ENCODE measurements at regions not wholly inside any gene's neighbourhood (a gene's known extent, or its start where the extent isn't known, plus 50 kb on each side); places are given as distances from the start of the nearest gene placed in this dataset.

GRCh38 chrX:138191998-138192397, 519.5 kb downstream of the FGF13 start:
- no peak overlapping the region for H2BK15ac ChIP-seq (ENCODE audit: low read length)
- no peaks in the 10 kb centered on the region for H4K20me1 ChIP-seq (replicated peaks in 1 of 2; ENCODE audit: control insufficient read depth in 1 of 2, insufficient read depth in 2 of 2, low read length in 2 of 2)
- H3K36me3 ChIP-seq (ENCODE audit: control insufficient read depth in 2 of 4, insufficient read depth in 4 of 4, low read length in 3 of 4): no peaks in the 10 kb centered on the region
- no peak overlapping the region for H2AK5ac ChIP-seq (ENCODE audit: low read depth, low read length)
- TF ChIP-seq CEBPB (IDR thresholded peaks at IDR 0.05; ENCODE audit: low read depth, low read length) (peak; percentile 64), RAD21 (IDR thresholded peaks at IDR 0.05 in 1 of 2, conservative IDR thresholded peaks at IDR 0.05 in 1 of 2; ENCODE audit: low read depth in 2 of 2, low read length in 2 of 2) (peak; percentile 90 to 91), ATF3 (IDR thresholded peaks at IDR 0.05; ENCODE audit: insufficient read depth, low read depth, low read length) (no peak), CTCF (IDR thresholded peaks at IDR 0.05; ENCODE audit: control extremely low read depth in 1 of 3, insufficient read depth in 1 of 3, low read depth in 1 of 3, low read length in 3 of 3) (peak; percentile 17 to 68 (median 43))
- H3K4me2 ChIP-seq (ENCODE audit: insufficient read depth in 1 of 2, low read depth in 2 of 2, low read length in 2 of 2): no peak overlapping the region
- no peak overlapping the region for H3K14ac ChIP-seq (ENCODE audit: insufficient read length)
- ChIA-PET CTCF (ENCODE audit: partially characterized antibody) (interaction anchor here (0.9 to 2.4 kb wide), 10 partner anchors 12 to 556 kb away, joined by 3 to 9 read pairs (median 5); no protein-coding TSS in a partner anchor), POLR2A (ENCODE audit: partially characterized antibody) (interaction anchor here (1.2 to 1.5 kb wide), 2 partner anchors 519 to 520 kb away, joined by 3 read pairs; no protein-coding TSS in a partner anchor)
- no peak overlapping the region for H3K4ac ChIP-seq (replicated peaks; ENCODE audit: insufficient read length, low read depth, low read length)
- no peaks in the 10 kb centered on the region for H3K79me1 ChIP-seq (ENCODE audit: low read depth, low read length)
- no peak overlapping the region for H4K5ac ChIP-seq (ENCODE audit: insufficient read length, low read depth, low read length)
- H3K4me1 ChIP-seq (replicated peaks in 1 of 4; ENCODE audit: control insufficient read depth in 3 of 4, insufficient read depth in 4 of 4, low read length in 3 of 4): no peaks in the 10 kb centered on the region
- H3K23ac ChIP-seq (ENCODE audit: insufficient read length): no peak overlapping the region
- H2BK12ac ChIP-seq (ENCODE audit: low read depth, low read length): no peak overlapping the region
- H4K8ac ChIP-seq (ENCODE audit: extremely low read depth, insufficient read depth, low read length): no peak overlapping the region
- H2BK120ac ChIP-seq (replicated peaks; ENCODE audit: low read depth, low read length): no peak overlapping the region
- DNase-seq (ENCODE audit: low read depth in 1 of 2, low spot score in 2 of 2) (peak in 1 of 2 experiments; percentile 45), FAIRE-seq (no peak)
- no peaks in the 10 kb centered on the region for H3K23me2 ChIP-seq (ENCODE audit: low read depth, low read length)
- no peak overlapping the region for H3K56ac ChIP-seq (replicated peaks; ENCODE audit: insufficient read length, low read depth, low read length)
- no peaks in the 10 kb centered on the region for H3K79me2 ChIP-seq (ENCODE audit: control insufficient read depth in 1 of 2, insufficient read depth in 2 of 2, low read length in 2 of 2)
- no peak overlapping the region for H3K9ac ChIP-seq (replicated peaks in 1 of 4; ENCODE audit: extremely low read depth in 1 of 4, low read depth in 3 of 4, low read length in 3 of 4)
- H3K27me3 ChIP-seq (replicated peaks in 1 of 4; ENCODE audit: control insufficient read depth in 3 of 4, extremely low read depth in 1 of 4, insufficient read depth in 3 of 4, low read length in 3 of 4): no peaks in the 10 kb centered on the region
- 0% methylated on average over 1 of the region's 1 CpG; no CpG with 5 or more reads in 1 of the 2 experiments for WGBS, 2 experiments (ENCODE audit: extremely low coverage in 1 of 2, insufficient coverage in 1 of 2, insufficient read length in 1 of 2, insufficient replicate concordance in 2 of 2, low coverage in 1 of 2, low lambda C conversion rate in 2 of 2, missing lambda C conversion rate in 1 of 2)
- no peak overlapping the region for H4K91ac ChIP-seq (replicated peaks; ENCODE audit: insufficient read length, low read length)
- H2AFZ ChIP-seq (ENCODE audit: low read length): no peak overlapping the region
- H3K4me3 ChIP-seq (ENCODE audit: extremely low read depth in 1 of 4, insufficient read depth in 2 of 4, low read depth in 3 of 4, low read length in 4 of 4): no peak overlapping the region
- H3K18ac ChIP-seq (ENCODE audit: extremely low read depth, low read length): no peak overlapping the region
- H3K27ac ChIP-seq (ENCODE audit: low read depth, low read length): no peak overlapping the region
- H2BK5ac ChIP-seq (ENCODE audit: low read depth, low read length): no peak overlapping the region
- H2BK20ac ChIP-seq (ENCODE audit: low read length): no peak overlapping the region
- H3K9me3 ChIP-seq (ENCODE audit: insufficient read depth in 2 of 2, low read depth in 1 of 2, low read length in 1 of 2): no peaks in the 10 kb centered on the region
